SK-N-MC (cell line): ENCODE measurements at regions not wholly inside any gene's neighbourhood (a gene's known extent, or its start where the extent isn't known, plus 50 kb on each side); places are given as distances from the start of the nearest gene placed in this dataset.

ENCODE experiments used
- DNase-seq: peaks from one replicate; pipeline ENCODE4 v3.0.0-alpha.2; 2011; ENCODE audit warnings: low read depth, low spot score
- H3K27ac ChIP-seq: fragments of 200-600 bp; sonication (generic); 2 replicates; pipeline ENCODE4 v1.5.1; 2016; ENCODE audit warnings: mixed run types
- H3K36me3 ChIP-seq: fragments of 200-600 bp; sonication (generic); 2 replicates; pipeline ENCODE4 v1.6.1; 2017; ENCODE audit warnings: antibody characterized with exemption, low read length, mixed read lengths; ENCODE audit not compliant: insufficient read depth
- H3K4me3 ChIP-seq: fragments of 200-600 bp; sonication (generic); 2 replicates; pipeline ENCODE4 v1.5.1; 2016
- H3K9ac ChIP-seq: fragments of 200-600 bp; sonication (generic); 2 replicates; pipeline ENCODE4 v1.8.0; 2017; ENCODE audit warnings: mixed run types, mixed read lengths; ENCODE audit not compliant: insufficient read length
- H3K9me3 ChIP-seq: fragments of 200-600 bp; sonication (generic); 2 replicates; pipeline ENCODE4 v1.6.1; 2017; ENCODE audit warnings: low read depth, mild to moderate bottlenecking, antibody characterized with exemption, low read length, moderate library complexity, mixed read lengths
- EZH2 ChIP-seq: fragments of 200-600 bp; sonication (generic); IDR thresholded peaks from one replicate; pipeline ENCODE4 v1.6.1; 2017; ENCODE audit warnings: antibody characterized with exemption
- FOXP2 ChIP-seq: optimal IDR thresholded peaks from 2 replicates; pipeline ENCODE3; 2011; ENCODE audit warnings: mild to moderate bottlenecking, moderate library complexity; ENCODE audit not compliant: insufficient read depth; ENCODE audit errors: extremely low read length, control extremely low read depth
- POLR2AphosphoS5 ChIP-seq: IDR thresholded peaks from 2 replicates; pipeline ENCODE4 v1.6.1; 2012; ENCODE audit warnings: mild to moderate bottlenecking, low read depth, low read length, borderline replicate concordance

- no peaks in the 10 kb centered on the region for H3K36me3 ChIP-seq
- no peak for TF ChIP-seq EZH2
- no peak for TF ChIP-seq POLR2AphosphoS5
- no peak for TF ChIP-seq FOXP2
- H3K4me3 ChIP-seq, result no peak overlapping the region
- no peak for DNase-seq
- H3K27ac ChIP-seq, result no peak overlapping the region
- H3K9ac ChIP-seq, result no peak overlapping the region
- H3K9me3 ChIP-seq, result no peaks in the 10 kb centered on the region
Observed at GRCh38 chr5:20245432-20245974, 257.5 kb upstream of the CDH18 start.

- Histone ChIP-seq H3K4me3 (no peak overlapping the region), H3K27ac (no peak overlapping the region), H3K36me3 (no peaks in the 10 kb centered on the region), H3K9me3 (no peaks in the 10 kb centered on the region), H3K9ac (no peak overlapping the region)
- no peak for DNase-seq
- no peak for TF ChIP-seq EZH2
- no peak for TF ChIP-seq POLR2AphosphoS5
- no peak for TF ChIP-seq FOXP2
Observed at GRCh38 chr5:20241351-20241750, 253.4 kb upstream of the CDH18 start.

GRCh38 chr5:20231040-20231439 is 243.0 kb upstream of the CDH18 start:
- no peak overlapping the region for H3K9ac ChIP-seq
- TF ChIP-seq FOXP2 (no peak), POLR2AphosphoS5 (no peak), EZH2 (no peak)
- H3K36me3 ChIP-seq, result no peaks in the 10 kb centered on the region
- H3K4me3 ChIP-seq, result no peak overlapping the region
- no peak overlapping the region for H3K27ac ChIP-seq
- H3K9me3 ChIP-seq, result no peaks in the 10 kb centered on the region
- no peak for DNase-seq

GRCh38 chr5:20230010-20230409 is 242.0 kb upstream of the CDH18 start:
- Histone ChIP-seq H3K9me3 (no peaks in the 10 kb centered on the region), H3K9ac (no peak overlapping the region), H3K36me3 (no peaks in the 10 kb centered on the region), H3K27ac (no peak overlapping the region), H3K4me3 (no peak overlapping the region)
- DNase-seq, result no peak
- TF ChIP-seq EZH2 (no peak), POLR2AphosphoS5 (no peak)

- Histone ChIP-seq H3K9ac (no peak overlapping the region), H3K36me3 (no peaks in the 10 kb centered on the region), H3K27ac (no peak overlapping the region), H3K9me3 (no peaks in the 10 kb centered on the region), H3K4me3 (no peak overlapping the region)
- TF ChIP-seq FOXP2, result no peak
- TF ChIP-seq EZH2, result no peak
- TF ChIP-seq POLR2AphosphoS5, result no peak
- no peak for DNase-seq
Observed at GRCh38 chr5:20229303-20230005, 241.5 kb upstream of the CDH18 start.

GRCh38 chr5:20224966-20225365 is 237.0 kb upstream of the CDH18 start:
- TF ChIP-seq FOXP2 (no peak), EZH2 (no peak), POLR2AphosphoS5 (no peak)

GRCh38 chr5:20224046-20224445 is 236.0 kb upstream of the CDH18 start:
- Histone ChIP-seq H3K4me3 (no peak overlapping the region), H3K36me3 (no peaks in the 10 kb centered on the region), H3K27ac (no peak overlapping the region), H3K9me3 (no peaks in the 10 kb centered on the region), H3K9ac (no peak overlapping the region)
- DNase-seq, result no peak
- TF ChIP-seq EZH2 (no peak), FOXP2 (no peak), POLR2AphosphoS5 (no peak)

More at GRCh38 chr5:20224966-20225365, 237.0 kb upstream of the CDH18 start:
- H3K4me3 ChIP-seq, result no peak overlapping the region
- H3K9me3 ChIP-seq, result no peaks in the 10 kb centered on the region
- no peak for DNase-seq
- H3K9ac ChIP-seq, result no peak overlapping the region
- H3K36me3 ChIP-seq, result no peaks in the 10 kb centered on the region
- H3K27ac ChIP-seq, result no peak overlapping the region

GRCh38 chr5:20223451-20223850 is 235.5 kb upstream of the CDH18 start:
- H3K27ac ChIP-seq, result no peak overlapping the region
- H3K9me3 ChIP-seq, result no peaks in the 10 kb centered on the region
- no peak overlapping the region for H3K4me3 ChIP-seq
- no peak for TF ChIP-seq FOXP2
- no peak for TF ChIP-seq EZH2
- TF ChIP-seq POLR2AphosphoS5, result no peak
- H3K9ac ChIP-seq, result no peak overlapping the region
- no peak for DNase-seq
- H3K36me3 ChIP-seq, result no peaks in the 10 kb centered on the region

GRCh38 chr5:20215257-20215656 is 227.3 kb upstream of the CDH18 start:
- no peak overlapping the region for H3K4me3 ChIP-seq
- no peak overlapping the region for H3K27ac ChIP-seq
- TF ChIP-seq FOXP2 (no peak), EZH2 (no peak), POLR2AphosphoS5 (no peak)
- no peak overlapping the region for H3K9ac ChIP-seq
- H3K9me3 ChIP-seq, result no peaks in the 10 kb centered on the region
- H3K36me3 ChIP-seq, result no peaks in the 10 kb centered on the region
- DNase-seq, result no peak
